Uterus (tissue), 3 donors: ENCODE measurements at regions not wholly inside any gene's neighbourhood (a gene's known extent, or its start where the extent isn't known, plus 50 kb on each side); places are given as distances from the start of the nearest gene placed in this dataset.

ENCODE experiments used
- DNase-seq, 2 donors: peaks; one replicate each; pipeline ENCODE4 v3.0.0-alpha.2; 2019 to 2020
- H3K27ac ChIP-seq, 2 donors: fragments of 200-600 bp; sonication (generic); 1 replicate in 1 of 2; 2 replicates in 1 of 2; pipeline ENCODE4 v1.5.1; 2016 to 2018
- H3K27me3 ChIP-seq, 2 donors: fragments of 200-600 bp; sonication (generic); one replicate each; pipeline ENCODE4 v1.5.1; 2018 to 2019; ENCODE audit warnings: control low read depth in 1 of 2
- H3K36me3 ChIP-seq, 2 donors: fragments of 200-600 bp; sonication (generic); one replicate each; pipeline ENCODE4 v1.5.1; 2019; ENCODE audit warnings: control low read depth in 1 of 2
- H3K4me1 ChIP-seq, 2 donors: fragments of 200-600 bp; sonication (generic); one replicate each; pipeline ENCODE4 v1.5.1; 2018 to 2019; ENCODE audit warnings: control low read depth in 1 of 2
- H3K4me3 ChIP-seq, 2 donors: fragments of 200-600 bp; sonication (generic); 1 replicate in 1 of 2; 2 replicates in 1 of 2; pipeline ENCODE4 v1.5.1; 2018 to 2019; ENCODE audit warnings: mild to moderate bottlenecking in 1 of 2
- H3K9me3 ChIP-seq, 2 donors: fragments of 200-600 bp; sonication (generic); one replicate each; pipeline ENCODE4 v1.5.1; 2019; ENCODE audit warnings: control low read depth in 1 of 2
- CTCF ChIP-seq, 4 experiments: fragments of 200-600 bp in 2 of 4; fragments of 450-650 bp in 2 of 4; sonication (generic) in 2 of 4; IDR thresholded peaks; one replicate each; pipeline ENCODE4 v1.5.1; 2016 to 2019; ENCODE audit warnings: antibody characterized with exemption in 4 of 4, mild to moderate bottlenecking in 2 of 4, moderate library complexity in 1 of 4
- POLR2A ChIP-seq, 2 donors: fragments of 450-650 bp; IDR thresholded peaks; one replicate each; pipeline ENCODE4 v1.6.1; 2016; ENCODE audit warnings: antibody characterized with exemption in 2 of 2, mild to moderate bottlenecking in 1 of 2, moderate library complexity in 1 of 2
- intact Hi-C: fragments of 100-400 bp; cut with DNase I; formaldehyde crosslinking; loops from one replicate; pipeline ENCODE4 v1.15.1; 2023; ENCODE audit warnings: low total_unique reads
- donor health status: DM: yes; HTN: yes; CAD: no.

GRCh38 chr4:34271479-34272355, 1972.6 kb downstream of the ARAP2 start:
- TF ChIP-seq POLR2A (IDR thresholded peaks at IDR 0.05) = no peak

GRCh38 chr4:34279011-34279410, 1965.3 kb downstream of the ARAP2 start:
- no peak overlapping the region for H3K27ac ChIP-seq
- no peaks in the 10 kb centered on the region for H3K9me3 ChIP-seq
- no peak overlapping the region for H3K4me3 ChIP-seq
- intact Hi-C loops = no loop called here
- no peak for DNase-seq
- no peaks in the 10 kb centered on the region for H3K36me3 ChIP-seq
- no peak for TF ChIP-seq POLR2A (IDR thresholded peaks at IDR 0.05)
- TF ChIP-seq CTCF (IDR thresholded peaks at IDR 0.05) = no peak
- no peaks in the 10 kb centered on the region for H3K27me3 ChIP-seq
- no peaks in the 10 kb centered on the region for H3K4me1 ChIP-seq

More at GRCh38 chr4:34271479-34272355, 1972.6 kb downstream of the ARAP2 start:
- Histone ChIP-seq H3K27ac (no peak overlapping the region), H3K9me3 (no peaks in the 10 kb centered on the region), H3K4me1 (no peaks in the 10 kb centered on the region), H3K27me3 (no peaks in the 10 kb centered on the region), H3K36me3 (no peaks in the 10 kb centered on the region), H3K4me3 (no peak overlapping the region)
- intact Hi-C loops = no loop called here
- no peak for DNase-seq

- Histone ChIP-seq H3K4me1 (no peaks in the 10 kb centered on the region), H3K36me3 (no peaks in the 10 kb centered on the region), H3K27ac (no peak overlapping the region), H3K27me3 (no peaks in the 10 kb centered on the region), H3K4me3 (no peak overlapping the region), H3K9me3 (no peaks in the 10 kb centered on the region)
- DNase-seq = no peak
- no peak for TF ChIP-seq POLR2A (IDR thresholded peaks at IDR 0.05)
- TF ChIP-seq CTCF (IDR thresholded peaks at IDR 0.05) = no peak
- intact Hi-C loops = no loop called here
These were observed 1964.2 kb downstream of the ARAP2 start for GRCh38 chr4:34280131-34280530.

- DNase-seq = no peak
- Histone ChIP-seq H3K9me3 (no peaks in the 10 kb centered on the region), H3K27ac (no peak overlapping the region), H3K4me3 (no peak overlapping the region), H3K36me3 (no peaks in the 10 kb centered on the region), H3K4me1 (no peaks in the 10 kb centered on the region), H3K27me3 (no peaks in the 10 kb centered on the region)
- no peak for TF ChIP-seq CTCF (IDR thresholded peaks at IDR 0.05)
- TF ChIP-seq POLR2A (IDR thresholded peaks at IDR 0.05) = no peak
- intact Hi-C loops = no loop called here
These were observed 1962.5 kb downstream of the ARAP2 start for GRCh38 chr4:34281826-34282225.

GRCh38 chr4:34289489-34289888, 1954.8 kb downstream of the ARAP2 start:
- Histone ChIP-seq H3K27me3 (no peaks in the 10 kb centered on the region), H3K27ac (no peak overlapping the region), H3K4me3 (no peak overlapping the region), H3K9me3 (no peaks in the 10 kb centered on the region), H3K36me3 (no peaks in the 10 kb centered on the region), H3K4me1 (no peaks in the 10 kb centered on the region)
- intact Hi-C loops = no loop called here
- TF ChIP-seq POLR2A (IDR thresholded peaks at IDR 0.05) (no peak), CTCF (IDR thresholded peaks at IDR 0.05) (no peak)
- no peak for DNase-seq
